Lung (tissue), 11 donors: ENCODE measurements at regions not wholly inside any gene's neighbourhood (a gene's known extent, or its start where the extent isn't known, plus 50 kb on each side); places are given as distances from the start of the nearest gene placed in this dataset.

Source experiments
- ATAC-seq: fragments of 200-7000 bp; cut with Tn5 transposase; one replicate; pipeline ENCODE4 v1.9.1; 2020; ENCODE audit warnings: moderate number of reproducible peaks; ENCODE audit not compliant: insufficient read depth, low FRiP score
- DNase-seq, 3 donors: peaks; one replicate each; pipeline ENCODE4 v3.0.0-alpha.2; 2013 to 2017
- H3K27ac ChIP-seq, 2 donors: one replicate each; pipeline ENCODE4 v1.5.1; 2013; ENCODE audit warnings: mild to moderate bottlenecking in 2 of 2, moderate library complexity in 2 of 2, control low read depth in 1 of 2, inconsistent platforms in 1 of 2, low read depth in 1 of 2, low read length in 1 of 2
- H3K27me3 ChIP-seq, 3 donors: one replicate each; pipeline ENCODE4 v1.5.1; 2013; ENCODE audit warnings: low read length in 2 of 3; ENCODE audit not compliant: control insufficient read depth in 3 of 3, insufficient read depth in 3 of 3
- H3K36me3 ChIP-seq, 4 donors: one replicate each; pipeline ENCODE4 v1.5.1; 2013; ENCODE audit warnings: low read length in 4 of 4, mild to moderate bottlenecking in 1 of 4, moderate library complexity in 1 of 4; ENCODE audit not compliant: control insufficient read depth in 4 of 4, insufficient read depth in 4 of 4
- H3K4me1 ChIP-seq, 5 donors: one replicate each; pipeline ENCODE4 v1.5.1; 2013; ENCODE audit warnings: low read length in 5 of 5, mild to moderate bottlenecking in 2 of 5, moderate library complexity in 1 of 5; ENCODE audit not compliant: control insufficient read depth in 5 of 5, insufficient read depth in 5 of 5
- H3K4me3 ChIP-seq: one replicate; pipeline ENCODE4 v1.5.1; 2013; ENCODE audit warnings: mild to moderate bottlenecking, control low read depth, moderate library complexity
- H3K9ac ChIP-seq, 2 donors: one replicate each; pipeline ENCODE4 v1.5.1; 2013; ENCODE audit warnings: low read length in 2 of 2, control low read depth in 1 of 2; ENCODE audit not compliant: insufficient read depth in 1 of 2
- H3K9me3 ChIP-seq, 4 donors: one replicate each; pipeline ENCODE4 v1.5.1; 2013; ENCODE audit warnings: low read length in 3 of 4, mild to moderate bottlenecking in 1 of 4, moderate library complexity in 1 of 4; ENCODE audit not compliant: control insufficient read depth in 4 of 4, insufficient read depth in 3 of 4
- CTCF ChIP-seq: IDR thresholded peaks from 2 replicates; pipeline ENCODE4 v1.5.1; 2012; ENCODE audit warnings: mild to moderate bottlenecking; ENCODE audit errors: control extremely low read depth, extremely low read depth
- WGBS, 2 donors: extraction: QIAGEN DNeasy Blood & Tissue Kit; methylation state at CpG; one replicate each; pipeline ENCODE4 v1.1.7; 2013; 5-methylcytosine and 5-hydroxymethylcytosine counted together
- donor health status: control.
- donor health status: control.
- donor health status: Bipolar disorder and iron deficiency.
- donor health status: healthy.
- donor health status: DM: yes; HTN: yes; CAD: no.

- Histone ChIP-seq H3K9me3 (no peaks in the 10 kb centered on the region), H3K9ac (no peak overlapping the region), H3K27ac (no peak overlapping the region), H3K36me3 (no peaks in the 10 kb centered on the region), H3K4me1 (no peaks in the 10 kb centered on the region), H3K4me3 (no peak overlapping the region), H3K27me3 (no peaks in the 10 kb centered on the region)
- no peak for TF ChIP-seq CTCF
- 32 to 65% methylated on average over 7 of the region's 7 CpGs for WGBS, 2 donors
- peak in 1 of 3 donors; percentile 8 for DNase-seq
- no peak for ATAC-seq
These were observed 85.3 kb upstream of the LY86 start for GRCh38 chr6:6503191-6503590.

- DNase-seq (no peak), ATAC-seq (no peak)
- Histone ChIP-seq H3K36me3 (no peaks in the 10 kb centered on the region), H3K4me1 (no peaks in the 10 kb centered on the region), H3K27me3 (no peaks in the 10 kb centered on the region), H3K4me3 (no peak overlapping the region), H3K9ac (no peak overlapping the region), H3K27ac (no peak overlapping the region), H3K9me3 (no peaks in the 10 kb centered on the region)
- TF ChIP-seq CTCF, result no peak
- WGBS, 2 donors, result 78 to 83% methylated on average over 3 of the region's 3 CpGs
These were observed 83.4 kb upstream of the LY86 start for GRCh38 chr6:6505111-6505510.

GRCh38 chr6:6508643-6509042 is 79.9 kb upstream of the LY86 start:
- no peak overlapping the region for H3K27ac ChIP-seq
- no peak for ATAC-seq
- no peak for DNase-seq
- H3K9me3 ChIP-seq, result no peaks in the 10 kb centered on the region
- 83 to 93% methylated on average over 2 of the region's 2 CpGs for WGBS, 2 donors
- H3K4me3 ChIP-seq, result no peak overlapping the region
- no peaks in the 10 kb centered on the region for H3K36me3 ChIP-seq
- no peak for TF ChIP-seq CTCF
- no peak overlapping the region for H3K9ac ChIP-seq
- H3K27me3 ChIP-seq, result peaks cover 0 to 2% (median 0%) of the 10 kb centered on the region in 3 donors
- no peaks in the 10 kb centered on the region for H3K4me1 ChIP-seq

GRCh38 chr6:6509284-6509683 is 79.2 kb upstream of the LY86 start:
- H3K9me3 ChIP-seq, result no peaks in the 10 kb centered on the region
- no peak overlapping the region for H3K9ac ChIP-seq
- peak in 1 of 3 donors; percentile 1 for DNase-seq
- TF ChIP-seq CTCF, result no peak
- peaks cover 0 to 2% (median 0%) of the 10 kb centered on the region in 3 donors for H3K27me3 ChIP-seq
- no peak for ATAC-seq
- no peaks in the 10 kb centered on the region for H3K4me1 ChIP-seq
- 55 to 78% methylated on average over 4 of the region's 4 CpGs for WGBS, 2 donors
- no peak overlapping the region for H3K27ac ChIP-seq
- no peaks in the 10 kb centered on the region for H3K36me3 ChIP-seq
- no peak overlapping the region for H3K4me3 ChIP-seq
